Astrocyte of the cerebellum (primary cell): ENCODE measurements at regions not wholly inside any gene's neighbourhood (a gene's known extent, or its start where the extent isn't known, plus 50 kb on each side); places are given as distances from the start of the nearest gene placed in this dataset.

Experiments used
- DNase-seq: peaks from one replicate; pipeline ENCODE4 v3.0.0-alpha.2; 2011; ENCODE audit warnings: low read depth
- H3K4me3 ChIP-seq: 2 replicates; pipeline ENCODE4 v1.5.1; 2011; ENCODE audit warnings: mild to moderate bottlenecking, low read depth, low read length, moderate library complexity
- CTCF ChIP-seq: IDR thresholded peaks from 2 replicates; pipeline ENCODE4 v1.5.1; 2012; ENCODE audit warnings: low read length, low read depth, moderate library complexity, mild to moderate bottlenecking; ENCODE audit errors: missing control alignments
- in situ Hi-C: cut with HindIII; loops from 2 replicates; pipeline ENCODE4 v1.10.0; 2017; ENCODE audit warnings: low sequenced_read_pairs

- TF ChIP-seq CTCF, result no peak
- in situ Hi-C loops, result no loop called here
- DNase-seq, result no peak
- H3K4me3 ChIP-seq, result no peak overlapping the region
These were observed 446.7 kb upstream of the SPRY2 start for GRCh38 chr13:80787604-80788003.

GRCh38 chr13:80783926-80784565 is 443.1 kb upstream of the SPRY2 start:
- in situ Hi-C loops, result no loop called here
- no peak for TF ChIP-seq CTCF
- DNase-seq, result peak; percentile 76
- H3K4me3 ChIP-seq, result no peak overlapping the region

- no peak overlapping the region for H3K4me3 ChIP-seq
- no peak for DNase-seq
- in situ Hi-C loops, result no loop called here
- no peak for TF ChIP-seq CTCF
These were observed 441.5 kb upstream of the SPRY2 start for GRCh38 chr13:80782441-80782840.

GRCh38 chr13:80778297-80778696 is 437.4 kb upstream of the SPRY2 start:
- DNase-seq, result no peak
- no peak overlapping the region for H3K4me3 ChIP-seq
- no peak for TF ChIP-seq CTCF
- in situ Hi-C loops, result no loop called here

DNA sequence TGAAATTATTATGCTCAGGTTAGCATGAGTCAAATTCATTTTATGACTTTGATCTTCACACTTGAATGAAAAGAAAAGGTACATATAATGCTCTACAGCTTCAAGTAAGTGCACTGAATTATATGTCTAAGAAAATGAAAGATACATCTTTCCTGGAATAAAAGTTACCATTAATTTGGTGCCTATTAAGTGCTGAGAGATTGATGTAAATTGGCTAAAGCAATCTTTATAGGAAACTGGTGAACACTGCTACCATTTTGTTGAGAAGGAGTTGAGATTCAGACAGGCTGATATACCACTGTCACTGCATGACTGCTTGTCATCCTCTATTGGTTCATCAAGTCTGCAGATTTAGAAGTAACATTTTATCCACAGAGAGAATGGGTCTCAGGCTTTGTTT is 416.8 kb upstream of the SPRY2 start:
- in situ Hi-C loops, result no loop called here
- DNase-seq, result no peak
- no peak for TF ChIP-seq CTCF
- H3K4me3 ChIP-seq, result no peak overlapping the region

DNA sequence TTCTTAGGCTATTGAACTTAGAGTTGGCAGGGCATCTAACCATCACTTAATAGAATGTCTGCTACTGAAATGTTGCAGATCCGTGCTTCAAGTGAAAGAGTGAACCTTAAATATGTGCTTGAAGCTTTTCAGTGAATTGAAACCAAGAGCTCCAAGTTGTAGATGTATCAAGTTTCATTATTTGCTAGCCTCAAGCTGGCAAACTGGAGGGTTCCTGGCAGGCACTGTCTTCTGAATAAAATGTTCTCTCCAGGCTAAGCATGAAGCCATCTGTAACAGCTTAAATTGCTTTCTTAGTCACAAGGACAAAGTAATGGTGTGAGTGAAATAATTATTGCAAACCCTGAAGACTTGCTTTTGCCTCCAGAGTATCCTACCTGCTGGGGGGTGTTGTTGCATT is 415.0 kb upstream of the SPRY2 start:
- DNase-seq, result no peak
- no peak for TF ChIP-seq CTCF
- in situ Hi-C loops, result no loop called here
- H3K4me3 ChIP-seq, result no peak overlapping the region
